ENCODE measurements at regions not wholly inside any gene's neighbourhood (a gene's known extent, or its start where the extent isn't known, plus 50 kb on each side); places are given as distances from the start of the nearest gene placed in this dataset.

- TF ChIP-seq, protein P1, sequence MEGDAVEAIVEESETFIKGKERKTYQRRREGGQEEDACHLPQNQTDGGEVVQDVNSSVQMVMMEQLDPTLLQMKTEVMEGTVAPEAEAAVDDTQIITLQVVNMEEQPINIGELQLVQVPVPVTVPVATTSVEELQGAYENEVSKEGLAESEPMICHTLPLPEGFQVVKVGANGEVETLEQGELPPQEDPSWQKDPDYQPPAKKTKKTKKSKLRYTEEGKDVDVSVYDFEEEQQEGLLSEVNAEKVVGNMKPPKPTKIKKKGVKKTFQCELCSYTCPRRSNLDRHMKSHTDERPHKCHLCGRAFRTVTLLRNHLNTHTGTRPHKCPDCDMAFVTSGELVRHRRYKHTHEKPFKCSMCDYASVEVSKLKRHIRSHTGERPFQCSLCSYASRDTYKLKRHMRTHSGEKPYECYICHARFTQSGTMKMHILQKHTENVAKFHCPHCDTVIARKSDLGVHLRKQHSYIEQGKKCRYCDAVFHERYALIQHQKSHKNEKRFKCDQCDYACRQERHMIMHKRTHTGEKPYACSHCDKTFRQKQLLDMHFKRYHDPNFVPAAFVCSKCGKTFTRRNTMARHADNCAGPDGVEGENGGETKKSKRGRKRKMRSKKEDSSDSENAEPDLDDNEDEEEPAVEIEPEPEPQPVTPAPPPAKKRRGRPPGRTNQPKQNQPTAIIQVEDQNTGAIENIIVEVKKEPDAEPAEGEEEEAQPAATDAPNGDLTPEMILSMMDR (IDR thresholded peaks at IDR 0.05; ENCODE audit: insufficient read depth, low read length, poor library complexity, severe bottlenecking): no peak
- no peaks in the 10 kb centered on the region for H3K36me3 ChIP-seq (ENCODE audit: control insufficient read depth, insufficient read depth, low read length)
- DNase-seq (ENCODE audit: low read depth): no peak
- no peaks in the 10 kb centered on the region for H3K27me3 ChIP-seq (ENCODE audit: control insufficient read depth, insufficient read depth, low read length)
- no peak overlapping the region for H3K4me3 ChIP-seq (ENCODE audit: low read depth, low read length)
These were observed 487.8 kb downstream of the EDEM1 start for GRCh38 chr3:5675319-5675718.

DNA sequence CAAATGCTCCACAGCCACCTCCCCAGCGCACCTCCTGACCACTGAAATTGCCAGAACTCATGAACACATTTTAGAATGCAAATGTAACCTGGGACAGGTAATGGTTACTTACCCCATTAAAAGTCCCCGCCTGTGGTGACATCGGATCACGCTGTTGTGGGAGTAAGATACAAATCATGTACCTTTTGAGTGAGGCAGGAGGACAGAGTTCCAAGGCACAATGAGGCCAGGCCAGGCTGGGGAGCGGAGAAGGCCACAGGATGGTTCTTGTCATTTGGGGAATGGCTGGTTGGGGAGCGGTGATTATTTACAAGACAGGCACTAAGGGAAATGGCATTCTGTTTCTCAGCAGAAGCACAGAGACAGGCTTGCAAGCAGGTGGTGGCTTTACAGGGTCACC, 490.0 kb downstream of the EDEM1 start:
- no peak for DNase-seq (ENCODE audit: low read depth)
- Histone ChIP-seq H3K36me3 (ENCODE audit: control insufficient read depth, insufficient read depth, low read length) (no peaks in the 10 kb centered on the region), H3K4me3 (ENCODE audit: low read depth, low read length) (no peak overlapping the region), H3K27me3 (ENCODE audit: control insufficient read depth, insufficient read depth, low read length) (no peaks in the 10 kb centered on the region)
- TF ChIP-seq, protein P1 (IDR thresholded peaks at IDR 0.05; ENCODE audit: insufficient read depth, low read length, poor library complexity, severe bottlenecking): no peak

GRCh38 chr3:5678248-5678647, 490.7 kb downstream of the EDEM1 start:
- H3K36me3 ChIP-seq (ENCODE audit: control insufficient read depth, insufficient read depth, low read length): no peaks in the 10 kb centered on the region
- no peak overlapping the region for H3K4me3 ChIP-seq (ENCODE audit: low read depth, low read length)
- TF ChIP-seq, protein P1 (IDR thresholded peaks at IDR 0.05; ENCODE audit: insufficient read depth, low read length, poor library complexity, severe bottlenecking): no peak
- no peaks in the 10 kb centered on the region for H3K27me3 ChIP-seq (ENCODE audit: control insufficient read depth, insufficient read depth, low read length)
- DNase-seq (ENCODE audit: low read depth): no peak

GRCh38 chr3:5678844-5679243, 491.3 kb downstream of the EDEM1 start:
- no peak for DNase-seq (ENCODE audit: low read depth)
- H3K4me3 ChIP-seq (ENCODE audit: low read depth, low read length): no peak overlapping the region
- H3K36me3 ChIP-seq (ENCODE audit: control insufficient read depth, insufficient read depth, low read length): no peaks in the 10 kb centered on the region
- no peaks in the 10 kb centered on the region for H3K27me3 ChIP-seq (ENCODE audit: control insufficient read depth, insufficient read depth, low read length)
- TF ChIP-seq, protein P1 (IDR thresholded peaks at IDR 0.05; ENCODE audit: insufficient read depth, low read length, poor library complexity, severe bottlenecking): no peak

- no peak for DNase-seq (ENCODE audit: low read depth)
- no peak overlapping the region for H3K4me3 ChIP-seq (ENCODE audit: low read depth, low read length)
- TF ChIP-seq, protein P1 (IDR thresholded peaks at IDR 0.05; ENCODE audit: insufficient read depth, low read length, poor library complexity, severe bottlenecking): no peak
These were observed 499.7 kb downstream of the EDEM1 start for GRCh38 chr3:5687230-5687629.

DNA sequence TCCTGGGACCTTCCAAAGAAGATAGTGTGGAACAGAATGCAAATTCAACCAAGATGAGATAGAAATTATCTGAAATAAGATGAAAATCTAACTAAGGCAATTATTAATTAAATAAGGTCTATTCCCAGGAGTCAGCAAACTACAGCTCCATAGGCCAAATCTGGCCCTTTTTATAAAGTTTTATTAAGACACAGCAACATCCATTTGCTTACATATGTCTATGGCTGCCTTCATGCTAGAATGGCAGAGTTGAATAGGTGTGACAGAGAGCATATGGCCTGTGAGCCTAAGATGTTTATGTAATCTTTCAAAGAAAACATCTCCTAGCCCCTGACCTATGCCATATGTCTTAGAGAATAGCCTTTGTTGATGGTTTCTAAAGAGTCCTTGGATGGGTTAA, 503.0 kb downstream of the EDEM1 start:
- Histone ChIP-seq H3K36me3 (ENCODE audit: control insufficient read depth, insufficient read depth, low read length) (no peaks in the 10 kb centered on the region), H3K27me3 (ENCODE audit: control insufficient read depth, insufficient read depth, low read length) (no peaks in the 10 kb centered on the region), H3K4me3 (ENCODE audit: low read depth, low read length) (no peak overlapping the region)
- no peak for DNase-seq (ENCODE audit: low read depth)
- TF ChIP-seq, protein P1 (IDR thresholded peaks at IDR 0.05; ENCODE audit: insufficient read depth, low read length, poor library complexity, severe bottlenecking): no peak

More at GRCh38 chr3:5687230-5687629, 499.7 kb downstream of the EDEM1 start:
- H3K27me3 ChIP-seq (ENCODE audit: control insufficient read depth, insufficient read depth, low read length): no peaks in the 10 kb centered on the region
- no peaks in the 10 kb centered on the region for H3K36me3 ChIP-seq (ENCODE audit: control insufficient read depth, insufficient read depth, low read length)
